ENCODE measurements at regions not wholly inside any gene's neighbourhood (a gene's known extent, or its start where the extent isn't known, plus 50 kb on each side); places are given as distances from the start of the nearest gene placed in this dataset.

GRCh38 chr7:118006979-118007378, 133.7 kb upstream of the CTTNBP2 start:
- Histone ChIP-seq H3K27me3 (replicated peaks in 1 of 4; ENCODE audit: control extremely low read depth in 1 of 4, control insufficient read depth in 3 of 4, insufficient read depth in 4 of 4, low read length in 3 of 4) (no peaks in the 10 kb centered on the region), H3K9ac (ENCODE audit: low read length) (no peak overlapping the region), H3K36me3 (replicated peaks in 1 of 2; ENCODE audit: control extremely low read depth in 1 of 2, control insufficient read depth in 1 of 2, extremely low read depth in 1 of 2, insufficient read depth in 2 of 2, low read length in 1 of 2) (no peaks in the 10 kb centered on the region), H4K20me1 (ENCODE audit: control insufficient read depth, insufficient read depth, low read length, poor library complexity, severe bottlenecking) (no peaks in the 10 kb centered on the region), H3K79me2 (ENCODE audit: control insufficient read depth, insufficient read depth, low read length) (no peaks in the 10 kb centered on the region), H3K9me3 (ENCODE audit: control extremely low read depth in 1 of 3, control insufficient read depth in 2 of 3, insufficient read depth in 1 of 3, low read length in 2 of 3) (no peaks in the 10 kb centered on the region), H3K4me3 (ENCODE audit: control extremely low read depth in 1 of 5, extremely low read depth in 1 of 5, insufficient read depth in 1 of 5, low read depth in 2 of 5, low read length in 4 of 5) (no peak overlapping the region), H3K27ac (ENCODE audit: low read length in 2 of 2) (no peak overlapping the region), H2AFZ (ENCODE audit: insufficient read depth, low read depth, low read length, poor library complexity, severe bottlenecking) (no peak overlapping the region), H3K4me1 (ENCODE audit: control insufficient read depth in 2 of 2, insufficient read depth in 2 of 2, low read length in 2 of 2) (no peaks in the 10 kb centered on the region), H3K4me2 (replicated peaks; ENCODE audit: low read depth, low read length, poor library complexity, severe bottlenecking) (no peak overlapping the region)
- intact Hi-C loops (cut with micrococcal nuclease): no loop called here
- no peak overlapping the region for H3K4me3 Mint-ChIP-seq
- H3K27ac Mint-ChIP-seq: no peak overlapping the region
- no peaks in the 10 kb centered on the region for H3K9me3 Mint-ChIP-seq (ENCODE audit: insufficient read depth)
- no peaks in the 10 kb centered on the region for H3K4me1 Mint-ChIP-seq
- ATAC-seq (ENCODE audit: low read depth) (no peak), DNase-seq (no peak)
- ChIA-PET POLR2A (no interaction called here), CTCF (no interaction called here)
- WGBS (ENCODE audit: insufficient coverage): no CpG with 5 or more reads among the region's 5 CpGs
- TF ChIP-seq, protein P1, sequence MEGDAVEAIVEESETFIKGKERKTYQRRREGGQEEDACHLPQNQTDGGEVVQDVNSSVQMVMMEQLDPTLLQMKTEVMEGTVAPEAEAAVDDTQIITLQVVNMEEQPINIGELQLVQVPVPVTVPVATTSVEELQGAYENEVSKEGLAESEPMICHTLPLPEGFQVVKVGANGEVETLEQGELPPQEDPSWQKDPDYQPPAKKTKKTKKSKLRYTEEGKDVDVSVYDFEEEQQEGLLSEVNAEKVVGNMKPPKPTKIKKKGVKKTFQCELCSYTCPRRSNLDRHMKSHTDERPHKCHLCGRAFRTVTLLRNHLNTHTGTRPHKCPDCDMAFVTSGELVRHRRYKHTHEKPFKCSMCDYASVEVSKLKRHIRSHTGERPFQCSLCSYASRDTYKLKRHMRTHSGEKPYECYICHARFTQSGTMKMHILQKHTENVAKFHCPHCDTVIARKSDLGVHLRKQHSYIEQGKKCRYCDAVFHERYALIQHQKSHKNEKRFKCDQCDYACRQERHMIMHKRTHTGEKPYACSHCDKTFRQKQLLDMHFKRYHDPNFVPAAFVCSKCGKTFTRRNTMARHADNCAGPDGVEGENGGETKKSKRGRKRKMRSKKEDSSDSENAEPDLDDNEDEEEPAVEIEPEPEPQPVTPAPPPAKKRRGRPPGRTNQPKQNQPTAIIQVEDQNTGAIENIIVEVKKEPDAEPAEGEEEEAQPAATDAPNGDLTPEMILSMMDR (IDR thresholded peaks at IDR 0.05): no peak
- no peak for TF ChIP-seq EZH2 (IDR thresholded peaks at IDR 0.05; ENCODE audit: borderline replicate concordance, insufficient read depth, low read depth, low read length, poor library complexity, severe bottlenecking)
- H3K27me3 Mint-ChIP-seq: peaks cover 4% of the 10 kb centered on the region

GRCh38 chr7:118009419-118009818, 136.2 kb upstream of the CTTNBP2 start:
- intact Hi-C loops (cut with micrococcal nuclease): no loop called here
- no CpG with 5 or more reads among the region's 2 CpGs for WGBS (ENCODE audit: insufficient coverage)

More at GRCh38 chr7:118009419-118009818, 136.2 kb upstream of the CTTNBP2 start:
- ATAC-seq (ENCODE audit: low read depth) (no peak), DNase-seq (no peak)
- TF ChIP-seq EZH2 (IDR thresholded peaks at IDR 0.05; ENCODE audit: borderline replicate concordance, insufficient read depth, low read depth, low read length, poor library complexity, severe bottlenecking): no peak
- TF ChIP-seq, protein P1 (IDR thresholded peaks at IDR 0.05): no peak
- Mint-ChIP-seq H3K9me3 (ENCODE audit: insufficient read depth) (no peaks in the 10 kb centered on the region), H3K27ac (no peak overlapping the region), H3K27me3 (no peaks in the 10 kb centered on the region), H3K4me3 (no peak overlapping the region), H3K4me1 (no peaks in the 10 kb centered on the region)
- no peaks in the 10 kb centered on the region for H3K9me3 ChIP-seq (ENCODE audit: control extremely low read depth in 1 of 3, control insufficient read depth in 2 of 3, insufficient read depth in 1 of 3, low read length in 2 of 3)
- H3K4me2 ChIP-seq (replicated peaks; ENCODE audit: low read depth, low read length, poor library complexity, severe bottlenecking): no peak overlapping the region
- H3K27me3 ChIP-seq (replicated peaks in 1 of 4; ENCODE audit: control extremely low read depth in 1 of 4, control insufficient read depth in 3 of 4, insufficient read depth in 4 of 4, low read length in 3 of 4): no peaks in the 10 kb centered on the region
- CTCF ChIA-PET: no interaction called here
- no peaks in the 10 kb centered on the region for H4K20me1 ChIP-seq (ENCODE audit: control insufficient read depth, insufficient read depth, low read length, poor library complexity, severe bottlenecking)
- H3K9ac ChIP-seq (ENCODE audit: low read length): no peak overlapping the region
- POLR2A ChIA-PET: no interaction called here
- no peaks in the 10 kb centered on the region for H3K79me2 ChIP-seq (ENCODE audit: control insufficient read depth, insufficient read depth, low read length)
- no peak overlapping the region for H3K4me3 ChIP-seq (ENCODE audit: control extremely low read depth in 1 of 5, extremely low read depth in 1 of 5, insufficient read depth in 1 of 5, low read depth in 2 of 5, low read length in 4 of 5)
- no peak overlapping the region for H2AFZ ChIP-seq (ENCODE audit: insufficient read depth, low read depth, low read length, poor library complexity, severe bottlenecking)
- H3K36me3 ChIP-seq (replicated peaks in 1 of 2; ENCODE audit: control extremely low read depth in 1 of 2, control insufficient read depth in 1 of 2, extremely low read depth in 1 of 2, insufficient read depth in 2 of 2, low read length in 1 of 2): no peaks in the 10 kb centered on the region
- H3K4me1 ChIP-seq (ENCODE audit: control insufficient read depth in 2 of 2, insufficient read depth in 2 of 2, low read length in 2 of 2): no peaks in the 10 kb centered on the region
- H3K27ac ChIP-seq (ENCODE audit: low read length in 2 of 2): no peak overlapping the region

Data from B cell (primary cell).